ENCODE measurements at regions not wholly inside any gene's neighbourhood (a gene's known extent, or its start where the extent isn't known, plus 50 kb on each side); places are given as distances from the start of the nearest gene placed in this dataset.

DNA sequence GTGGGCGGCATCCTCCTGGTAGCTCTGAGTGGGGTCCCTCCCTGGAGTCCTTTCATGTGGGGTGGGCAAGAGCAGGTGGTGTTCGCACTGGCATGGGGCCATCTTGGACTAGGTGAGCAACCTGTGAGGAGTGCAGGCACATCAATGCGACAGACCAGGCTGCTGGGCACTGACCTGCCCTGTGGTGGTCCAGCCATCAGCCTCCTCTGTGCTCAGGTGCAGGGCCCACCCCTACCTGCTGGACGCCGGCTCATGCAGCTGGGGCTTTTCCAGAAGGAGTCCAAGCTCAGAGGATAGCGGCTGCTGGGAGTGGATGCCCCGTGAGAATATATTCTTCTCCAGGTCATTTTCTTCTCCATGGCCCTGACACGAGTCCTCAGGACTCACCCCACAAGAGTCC, 424.4 kb downstream of the GLRX3 start:
- TF ChIP-seq, protein P1, sequence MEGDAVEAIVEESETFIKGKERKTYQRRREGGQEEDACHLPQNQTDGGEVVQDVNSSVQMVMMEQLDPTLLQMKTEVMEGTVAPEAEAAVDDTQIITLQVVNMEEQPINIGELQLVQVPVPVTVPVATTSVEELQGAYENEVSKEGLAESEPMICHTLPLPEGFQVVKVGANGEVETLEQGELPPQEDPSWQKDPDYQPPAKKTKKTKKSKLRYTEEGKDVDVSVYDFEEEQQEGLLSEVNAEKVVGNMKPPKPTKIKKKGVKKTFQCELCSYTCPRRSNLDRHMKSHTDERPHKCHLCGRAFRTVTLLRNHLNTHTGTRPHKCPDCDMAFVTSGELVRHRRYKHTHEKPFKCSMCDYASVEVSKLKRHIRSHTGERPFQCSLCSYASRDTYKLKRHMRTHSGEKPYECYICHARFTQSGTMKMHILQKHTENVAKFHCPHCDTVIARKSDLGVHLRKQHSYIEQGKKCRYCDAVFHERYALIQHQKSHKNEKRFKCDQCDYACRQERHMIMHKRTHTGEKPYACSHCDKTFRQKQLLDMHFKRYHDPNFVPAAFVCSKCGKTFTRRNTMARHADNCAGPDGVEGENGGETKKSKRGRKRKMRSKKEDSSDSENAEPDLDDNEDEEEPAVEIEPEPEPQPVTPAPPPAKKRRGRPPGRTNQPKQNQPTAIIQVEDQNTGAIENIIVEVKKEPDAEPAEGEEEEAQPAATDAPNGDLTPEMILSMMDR (IDR thresholded peaks at IDR 0.05; ENCODE audit: insufficient read depth, low read length, missing control alignments) = no peak
- no peak overlapping the region for H3K4me3 ChIP-seq (ENCODE audit: low read depth, low read length)
- DNase-seq (ENCODE audit: low read depth, low spot score) = no peak
- CTCF ChIA-PET = no interaction called here
- POLR2A ChIA-PET = no interaction called here

DNA sequence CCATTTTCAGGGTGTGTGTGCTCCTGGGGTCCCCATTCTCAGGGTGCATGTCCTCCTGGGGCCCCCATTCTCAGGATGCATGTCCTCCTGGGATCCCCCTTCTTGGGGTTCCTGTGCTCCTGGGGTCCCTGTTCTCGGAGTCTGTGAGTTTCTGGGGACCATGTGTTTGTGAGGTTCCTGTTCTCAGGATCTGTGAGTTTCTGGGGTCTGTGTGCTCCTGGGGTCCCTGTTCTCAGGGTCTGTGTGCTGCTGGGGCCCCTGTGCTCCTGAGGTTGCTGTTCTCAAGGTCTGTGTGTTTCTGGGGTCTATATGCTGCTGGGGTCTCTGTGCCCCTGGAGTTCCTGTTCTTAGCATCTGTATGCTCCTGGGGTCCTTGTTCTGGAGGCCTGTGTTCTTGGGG, 425.5 kb downstream of the GLRX3 start:
- CTCF ChIA-PET = no interaction called here
- DNase-seq (ENCODE audit: low read depth, low spot score) = no peak
- H3K4me3 ChIP-seq (ENCODE audit: low read depth, low read length) = no peak overlapping the region
- POLR2A ChIA-PET = no interaction called here
- TF ChIP-seq, protein P1 (IDR thresholded peaks at IDR 0.05; ENCODE audit: insufficient read depth, low read length, missing control alignments) = no peak

DNA sequence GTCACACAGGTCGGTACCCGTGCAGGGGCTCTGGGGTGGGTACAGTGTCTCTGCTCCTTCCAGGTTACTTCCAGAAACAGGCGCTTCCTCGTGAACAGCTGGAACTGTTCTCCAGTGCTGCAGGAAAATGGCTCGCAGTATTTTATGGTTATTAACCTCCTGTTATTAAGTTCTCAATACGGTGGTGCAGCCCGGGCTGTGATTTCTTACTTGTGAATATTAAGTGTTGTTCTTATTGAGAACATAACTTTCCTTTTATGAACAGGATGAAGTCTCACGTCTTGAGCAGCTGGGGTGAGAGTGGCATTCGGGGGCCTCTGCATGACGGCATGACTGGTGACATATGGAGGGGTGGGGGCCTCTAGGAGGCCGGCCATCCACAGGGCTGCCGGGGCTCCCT, 430.8 kb downstream of the GLRX3 start:
- H3K4me3 ChIP-seq (ENCODE audit: low read depth, low read length) = no peak overlapping the region
- TF ChIP-seq, protein P1 (IDR thresholded peaks at IDR 0.05; ENCODE audit: insufficient read depth, low read length, missing control alignments) = no peak
- POLR2A ChIA-PET = no interaction called here
- no peak for DNase-seq (ENCODE audit: low read depth, low spot score)
- CTCF ChIA-PET = no interaction called here

DNA sequence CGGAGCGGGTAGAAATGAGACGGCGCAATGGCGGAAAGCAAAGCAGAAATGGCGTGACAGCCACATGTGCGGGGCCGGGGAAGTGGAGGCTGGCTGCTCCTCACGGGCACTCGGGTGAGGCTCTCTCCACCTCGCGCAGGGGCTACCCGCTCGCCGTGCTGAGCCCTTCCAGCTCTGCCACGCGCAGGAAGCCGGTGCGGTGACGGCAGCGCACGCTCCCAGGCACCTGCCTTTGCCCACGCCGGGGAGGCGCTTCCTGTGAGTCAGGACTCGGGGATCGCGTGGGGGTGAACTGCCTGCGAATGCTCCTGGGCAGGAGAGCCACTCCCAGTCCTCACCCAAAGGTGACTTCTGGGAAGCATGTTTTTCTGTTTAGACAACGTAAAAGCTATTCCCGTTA, 431.2 kb downstream of the GLRX3 start:
- CTCF ChIA-PET = no interaction called here
- POLR2A ChIA-PET = no interaction called here
- TF ChIP-seq, protein P1 (IDR thresholded peaks at IDR 0.05; ENCODE audit: insufficient read depth, low read length, missing control alignments) = no peak
- no peak for DNase-seq (ENCODE audit: low read depth, low spot score)
- no peak overlapping the region for H3K4me3 ChIP-seq (ENCODE audit: low read depth, low read length)

DNA sequence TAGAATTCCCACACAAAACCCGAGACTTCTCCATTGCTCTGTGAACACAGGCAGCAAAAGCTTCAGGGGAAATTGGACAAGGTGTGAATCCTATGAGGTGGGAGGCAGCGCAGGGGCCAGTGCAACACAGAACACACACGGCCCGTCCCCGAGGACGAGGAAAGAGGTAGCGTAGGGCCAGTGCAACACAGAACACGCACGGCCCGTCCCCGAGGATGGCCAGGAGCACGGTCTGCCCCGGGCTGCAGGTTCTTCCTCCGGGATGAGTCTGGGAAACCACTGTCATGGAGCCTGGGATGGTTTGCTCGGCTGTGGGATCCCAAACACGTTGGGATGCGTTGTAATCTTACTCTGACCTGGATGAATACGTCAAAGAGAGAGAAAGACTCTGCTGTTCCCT, 432.1 kb downstream of the GLRX3 start:
- DNase-seq (ENCODE audit: low read depth, low spot score) = no peak
- ChIA-PET CTCF (no interaction called here), POLR2A (no interaction called here)
- no peak overlapping the region for H3K4me3 ChIP-seq (ENCODE audit: low read depth, low read length)
- TF ChIP-seq, protein P1 (IDR thresholded peaks at IDR 0.05; ENCODE audit: insufficient read depth, low read length, missing control alignments) = no peak

DNA sequence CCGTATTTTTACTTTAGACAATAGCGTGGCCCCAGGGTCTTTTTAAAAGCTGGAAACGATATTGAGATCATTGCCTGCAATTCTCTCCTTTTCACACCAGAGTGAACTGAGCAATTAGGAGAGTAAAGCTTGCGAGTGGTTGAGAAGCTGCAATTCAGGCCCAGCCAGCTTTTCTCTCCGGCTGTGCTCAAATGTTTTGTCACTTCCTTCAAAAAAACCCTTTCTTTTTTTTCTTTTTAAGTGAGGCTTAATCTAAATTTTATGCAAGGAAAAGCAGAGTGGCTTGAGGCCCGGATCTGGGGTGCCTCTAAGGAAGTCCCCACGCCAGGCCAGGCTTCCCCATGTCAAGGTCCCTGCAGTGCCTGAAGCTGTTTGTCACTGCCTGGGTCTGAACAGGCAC, 433.9 kb downstream of the GLRX3 start:
- POLR2A ChIA-PET = no interaction called here

More for the DNA sequence above, 433.9 kb downstream of the GLRX3 start:
- no peak for DNase-seq (ENCODE audit: low read depth, low spot score)
- TF ChIP-seq, protein P1 (IDR thresholded peaks at IDR 0.05; ENCODE audit: insufficient read depth, low read length, missing control alignments) = no peak
- CTCF ChIA-PET = no interaction called here
- H3K4me3 ChIP-seq (ENCODE audit: low read depth, low read length) = no peak overlapping the region
